ENCODE measurements at regions not wholly inside any gene's neighbourhood (a gene's known extent, or its start where the extent isn't known, plus 50 kb on each side); places are given as distances from the start of the nearest gene placed in this dataset.

GRCh38 chr7:85392326-85392725 is 205.5 kb upstream of the SEMA3D start:
- H3K27ac ChIP-seq: no peak overlapping the region
- no peak overlapping the region for H3K4me2 ChIP-seq
- H3K9ac ChIP-seq: no peak overlapping the region
- no peak overlapping the region for H3K4me3 ChIP-seq (IDR thresholded peaks at IDR 0.05; ENCODE audit: insufficient read depth, low read depth, low read length)
- H3K79me2 ChIP-seq (ENCODE audit: insufficient read depth, low read depth): no peaks in the 10 kb centered on the region
- no peaks in the 10 kb centered on the region for H3K27me3 ChIP-seq (ENCODE audit: insufficient read depth, low read depth)
- H4K20me1 ChIP-seq (ENCODE audit: insufficient read depth): no peaks in the 10 kb centered on the region
- H2AFZ ChIP-seq (ENCODE audit: low read depth): no peak overlapping the region
- H3K36me3 ChIP-seq (ENCODE audit: insufficient read depth): no peaks in the 10 kb centered on the region
- TF ChIP-seq CTCF (conservative IDR thresholded peaks at IDR 0.05; ENCODE audit: low read depth, low read length): no peak
- no peaks in the 10 kb centered on the region for H3K4me1 ChIP-seq (ENCODE audit: low read depth, poor library complexity, severe bottlenecking)

- no peak overlapping the region for H3K4me2 ChIP-seq
- H3K36me3 ChIP-seq (ENCODE audit: insufficient read depth): no peaks in the 10 kb centered on the region
- H3K79me2 ChIP-seq (ENCODE audit: insufficient read depth, low read depth): no peaks in the 10 kb centered on the region
- no peak overlapping the region for H2AFZ ChIP-seq (ENCODE audit: low read depth)
- TF ChIP-seq CTCF (conservative IDR thresholded peaks at IDR 0.05; ENCODE audit: low read depth, low read length): no peak
- H3K4me3 ChIP-seq (IDR thresholded peaks at IDR 0.05; ENCODE audit: insufficient read depth, low read depth, low read length): no peak overlapping the region
- H4K20me1 ChIP-seq (ENCODE audit: insufficient read depth): no peaks in the 10 kb centered on the region
- H3K27me3 ChIP-seq (ENCODE audit: insufficient read depth, low read depth): no peaks in the 10 kb centered on the region
- H3K9ac ChIP-seq: no peak overlapping the region
- no peak overlapping the region for H3K27ac ChIP-seq
- H3K4me1 ChIP-seq (ENCODE audit: low read depth, poor library complexity, severe bottlenecking): no peaks in the 10 kb centered on the region
These were observed 199.6 kb upstream of the SEMA3D start for GRCh38 chr7:85386460-85386859.

- no peaks in the 10 kb centered on the region for H3K27me3 ChIP-seq (ENCODE audit: insufficient read depth, low read depth)
- H2AFZ ChIP-seq (ENCODE audit: low read depth): no peak overlapping the region
- H3K27ac ChIP-seq: no peak overlapping the region
- no peak for TF ChIP-seq CTCF (conservative IDR thresholded peaks at IDR 0.05; ENCODE audit: low read depth, low read length)
- no peak overlapping the region for H3K9ac ChIP-seq
- H3K36me3 ChIP-seq (ENCODE audit: insufficient read depth): no peaks in the 10 kb centered on the region
- no peaks in the 10 kb centered on the region for H3K4me1 ChIP-seq (ENCODE audit: low read depth, poor library complexity, severe bottlenecking)
- no peak overlapping the region for H3K4me2 ChIP-seq
- H4K20me1 ChIP-seq (ENCODE audit: insufficient read depth): no peaks in the 10 kb centered on the region
- no peak overlapping the region for H3K4me3 ChIP-seq (IDR thresholded peaks at IDR 0.05; ENCODE audit: insufficient read depth, low read depth, low read length)
- no peaks in the 10 kb centered on the region for H3K79me2 ChIP-seq (ENCODE audit: insufficient read depth, low read depth)
These were observed 197.5 kb upstream of the SEMA3D start for GRCh38 chr7:85384392-85384791.

- Histone ChIP-seq H3K27ac (no peak overlapping the region), H3K4me2 (no peak overlapping the region), H3K4me1 (ENCODE audit: low read depth, poor library complexity, severe bottlenecking) (no peaks in the 10 kb centered on the region), H2AFZ (ENCODE audit: low read depth) (no peak overlapping the region), H4K20me1 (ENCODE audit: insufficient read depth) (no peaks in the 10 kb centered on the region), H3K36me3 (ENCODE audit: insufficient read depth) (no peaks in the 10 kb centered on the region), H3K79me2 (ENCODE audit: insufficient read depth, low read depth) (no peaks in the 10 kb centered on the region), H3K9ac (no peak overlapping the region), H3K4me3 (IDR thresholded peaks at IDR 0.05; ENCODE audit: insufficient read depth, low read depth, low read length) (no peak overlapping the region), H3K27me3 (ENCODE audit: insufficient read depth, low read depth) (no peaks in the 10 kb centered on the region)
- no peak for TF ChIP-seq CTCF (conservative IDR thresholded peaks at IDR 0.05; ENCODE audit: low read depth, low read length)
These were observed 194.4 kb upstream of the SEMA3D start for GRCh38 chr7:85381212-85381611.

GRCh38 chr7:85376589-85376988 is 189.7 kb upstream of the SEMA3D start:
- Histone ChIP-seq H2AFZ (ENCODE audit: low read depth) (no peak overlapping the region), H3K27me3 (ENCODE audit: insufficient read depth, low read depth) (no peaks in the 10 kb centered on the region), H3K27ac (no peak overlapping the region), H3K4me3 (IDR thresholded peaks at IDR 0.05; ENCODE audit: insufficient read depth, low read depth, low read length) (no peak overlapping the region), H3K79me2 (ENCODE audit: insufficient read depth, low read depth) (no peaks in the 10 kb centered on the region), H3K36me3 (ENCODE audit: insufficient read depth) (no peaks in the 10 kb centered on the region), H3K4me2 (no peak overlapping the region), H3K9ac (no peak overlapping the region), H4K20me1 (ENCODE audit: insufficient read depth) (no peaks in the 10 kb centered on the region), H3K4me1 (ENCODE audit: low read depth, poor library complexity, severe bottlenecking) (no peaks in the 10 kb centered on the region)
- no peak for TF ChIP-seq CTCF (conservative IDR thresholded peaks at IDR 0.05; ENCODE audit: low read depth, low read length)
